T1000 (cell line): ENCODE measurements at regions not wholly inside any gene's neighbourhood (a gene's known extent, or its start where the extent isn't known, plus 50 kb on each side); places are given as distances from the start of the nearest gene placed in this dataset.

Source experiments
- DNase-seq: peaks from one replicate; lab custom pipeline; 2025; ENCODE audit warnings: mixed read lengths; lab: John Stamatoyannopoulos, UW

- no peak for DNase-seq
These were observed 127.2 kb upstream of the PABPC4L start for GRCh38 chr4:134328741-134329140.

DNA sequence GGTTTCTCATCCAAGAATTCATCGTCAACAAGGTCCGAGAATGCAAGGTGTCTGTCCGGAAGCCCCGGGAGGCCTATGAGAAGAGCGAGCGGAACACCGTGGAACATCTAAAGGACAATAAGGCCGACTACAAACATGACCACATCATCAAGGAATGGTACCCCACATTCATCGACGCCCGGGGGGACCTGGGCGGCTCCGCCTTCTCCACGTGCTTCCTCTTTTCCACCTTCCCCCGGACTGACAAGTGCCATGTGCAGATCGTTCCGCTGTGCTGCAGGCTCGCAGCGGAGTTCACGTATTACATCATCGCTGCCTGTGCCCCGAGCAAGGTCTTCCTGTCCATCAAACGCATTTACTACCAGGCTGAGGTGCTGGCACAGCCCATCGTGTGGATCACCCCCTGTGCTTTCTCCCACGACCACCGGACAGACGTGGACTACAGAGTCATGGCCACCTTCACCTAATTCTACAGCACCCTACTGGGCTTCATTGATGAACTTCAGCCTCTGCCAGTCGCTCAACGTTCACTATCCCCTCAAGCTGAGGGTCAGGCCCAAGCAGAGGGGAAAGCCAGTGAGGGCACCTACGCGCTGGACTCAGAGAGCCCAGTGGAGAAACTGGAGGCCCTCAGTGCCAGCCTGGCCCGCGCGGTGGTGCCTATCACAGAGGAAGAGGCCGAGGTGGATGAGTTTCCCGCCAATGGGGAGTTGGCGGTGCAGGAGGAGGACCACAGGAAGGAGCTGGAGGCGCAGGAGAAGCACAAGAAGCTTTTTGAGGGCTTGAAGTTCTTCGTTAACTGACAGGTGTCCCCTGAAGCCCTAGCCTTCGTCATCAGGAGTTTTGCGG, 125.9 kb upstream of the PABPC4L start:
- DNase-seq = no peak

DNA sequence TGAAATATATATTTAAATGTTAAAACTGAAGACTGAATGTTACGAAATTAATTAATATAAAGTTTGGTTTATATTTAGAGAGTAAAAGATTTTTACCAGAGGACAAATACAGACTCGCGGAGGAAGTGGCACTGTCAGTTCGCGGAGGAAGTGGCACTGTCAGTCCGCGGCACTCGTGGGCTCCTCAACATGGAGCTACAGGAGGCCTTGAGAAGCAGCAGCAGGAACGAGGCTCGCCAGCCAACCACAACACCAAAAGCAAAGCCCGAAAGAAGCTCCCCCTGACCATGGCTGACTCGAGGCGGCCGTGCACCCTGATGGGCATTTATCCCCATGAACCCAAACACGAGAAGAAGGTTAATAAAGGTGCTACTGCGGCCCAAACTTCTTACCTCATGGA, 125.3 kb upstream of the PABPC4L start:
- DNase-seq = no peak

GRCh38 chr4:134324179-134324578, 122.6 kb upstream of the PABPC4L start:
- DNase-seq = no peak

GRCh38 chr4:134320048-134320447, 118.5 kb upstream of the PABPC4L start:
- no peak for DNase-seq

DNA sequence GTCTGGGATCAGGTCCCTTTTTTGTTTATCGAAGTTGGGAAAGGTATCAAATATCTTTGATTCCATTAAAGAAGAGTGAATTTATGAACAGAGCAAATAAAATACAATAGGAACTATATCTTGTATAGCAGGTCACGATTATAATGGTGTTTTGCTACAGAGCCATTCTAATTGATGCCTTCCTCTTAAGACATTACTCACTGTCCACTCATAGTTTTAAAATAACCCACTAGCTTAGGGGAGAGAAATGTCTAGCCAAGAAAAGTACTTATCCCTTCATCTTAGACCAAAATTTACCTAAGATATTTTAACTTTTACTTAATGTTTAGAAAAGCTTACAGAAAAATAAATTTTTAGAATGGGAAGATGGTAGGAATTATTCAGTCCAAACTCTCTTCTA, 112.0 kb upstream of the PABPC4L start:
- no peak for DNase-seq

- DNase-seq = no peak
These were observed 108.1 kb upstream of the PABPC4L start for GRCh38 chr4:134309715-134310114.

DNA sequence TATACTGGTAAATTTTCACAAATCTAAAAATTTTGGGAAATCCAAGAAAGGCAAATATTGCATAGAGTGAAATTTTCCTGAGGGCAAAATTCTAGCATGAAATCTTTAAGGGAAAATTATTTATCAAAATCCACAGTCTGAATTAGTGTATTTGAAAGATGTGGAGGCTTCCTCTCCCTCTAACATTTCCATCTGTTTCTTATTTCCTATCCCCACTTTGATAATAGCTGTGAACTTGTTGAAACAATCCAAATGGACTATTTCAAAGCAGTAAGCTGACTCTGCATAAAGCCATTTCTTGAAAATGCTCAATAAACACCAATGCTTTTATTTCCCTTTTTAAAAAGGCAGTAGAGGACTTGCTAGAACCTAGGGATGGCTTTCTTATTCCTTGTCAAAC, 107.3 kb upstream of the PABPC4L start:
- DNase-seq = no peak

DNA sequence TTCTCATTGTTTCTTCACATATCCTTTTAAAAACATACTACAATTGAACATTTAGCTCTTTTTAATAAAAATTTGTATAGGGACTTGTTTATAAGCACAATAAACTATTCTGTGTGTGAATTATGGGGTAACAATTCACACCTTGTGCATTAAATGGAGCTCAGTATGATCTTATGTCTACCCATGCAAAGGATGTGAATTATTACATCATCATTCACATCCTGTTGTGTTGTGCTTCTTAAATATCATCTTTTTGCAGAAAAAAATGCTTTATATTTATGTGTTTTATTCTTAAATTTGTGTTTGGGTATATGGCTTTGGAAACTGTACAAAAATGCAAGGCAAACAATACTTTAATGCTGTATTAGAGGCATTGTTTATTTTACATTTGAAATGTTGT, 96.7 kb upstream of the PABPC4L start:
- no peak for DNase-seq

- no peak for DNase-seq
These were observed 96.2 kb upstream of the PABPC4L start for GRCh38 chr4:134297765-134298164.

DNA sequence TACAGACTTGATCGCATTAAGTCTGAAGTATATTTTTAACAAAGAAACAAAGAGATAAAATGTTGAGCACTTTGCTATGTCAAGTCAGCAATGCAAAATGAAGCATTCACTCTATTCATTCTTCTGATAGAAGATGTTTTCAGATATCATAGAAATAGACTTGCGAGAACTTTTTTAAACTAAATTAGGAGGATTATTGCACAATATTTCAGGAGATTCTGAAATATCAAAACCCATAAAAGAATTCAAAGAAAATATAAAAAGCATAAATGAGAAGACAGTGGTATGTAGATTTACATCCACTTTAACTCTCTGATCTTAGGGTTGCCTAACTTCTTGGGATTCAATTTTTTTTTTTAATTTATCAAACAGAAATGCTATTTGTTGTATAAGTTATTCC, 81.1 kb upstream of the PABPC4L start:
- no peak for DNase-seq

GRCh38 chr4:134278675-134279074, 77.1 kb upstream of the PABPC4L start:
- DNase-seq = no peak

DNA sequence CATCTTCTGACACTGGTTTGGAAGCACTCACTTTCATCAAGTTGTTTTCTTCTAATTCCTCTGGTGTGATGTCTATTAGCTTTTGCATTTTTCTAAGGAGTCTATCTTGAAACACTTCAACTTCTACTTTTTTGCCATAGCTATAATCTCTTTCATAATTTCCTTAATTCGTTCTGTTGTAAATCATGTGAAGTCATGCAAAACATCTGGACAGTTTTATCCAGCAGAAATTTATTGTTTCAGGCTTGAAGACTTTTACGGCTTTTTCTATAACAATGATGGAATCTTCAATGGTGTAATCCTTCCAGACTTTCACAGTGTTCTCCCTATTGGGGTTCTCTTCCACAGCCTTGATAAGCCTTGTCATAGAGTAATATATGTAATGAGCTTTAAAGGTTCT, 74.9 kb upstream of the PABPC4L start:
- no peak for DNase-seq

DNA sequence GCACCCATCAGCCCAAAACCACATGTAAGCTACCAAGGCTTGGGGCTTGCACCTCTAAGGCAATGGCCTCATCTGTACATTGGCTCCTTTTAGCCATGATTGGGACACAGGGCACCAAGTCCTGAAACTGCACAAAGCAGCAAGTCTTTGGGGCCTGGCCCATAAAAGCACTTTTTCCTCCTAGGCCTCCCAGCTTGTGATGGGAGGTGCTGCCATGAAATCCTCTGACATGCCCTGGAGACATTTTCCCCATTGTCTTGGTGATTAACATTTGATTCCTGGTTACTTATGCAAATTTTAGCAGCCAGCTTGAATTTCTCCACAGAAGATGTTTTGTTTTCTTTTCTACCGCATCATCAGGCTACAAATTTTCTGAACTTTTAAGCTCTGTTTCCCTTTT, 58.5 kb upstream of the PABPC4L start:
- no peak for DNase-seq
